Stimulated activated CD4-positive, alpha-beta T cell treated with anti-CD3 and anti-CD28 coated beads, Interleukin-4, amount 100 ng/mL, for 24 hours (primary cell): ENCODE measurements at regions not wholly inside any gene's neighbourhood (a gene's known extent, or its start where the extent isn't known, plus 50 kb on each side); places are given as distances from the start of the nearest gene placed in this dataset.

Experiments used
- DNase-seq: peaks from one replicate; pipeline ENCODE4 v3.0.0-alpha.2; 2020

GRCh38 chr14:84686550-84686949 is 843.4 kb upstream of the FLRT2 start:
- DNase-seq: no peak

- DNase-seq: no peak
Observed at GRCh38 chr14:84688297-84689025, 841.5 kb upstream of the FLRT2 start.

GRCh38 chr14:84694161-84694560 is 835.8 kb upstream of the FLRT2 start:
- no peak for DNase-seq

- no peak for DNase-seq
Observed at GRCh38 chr14:84704601-84705000, 825.3 kb upstream of the FLRT2 start.

GRCh38 chr14:84707830-84708229 is 822.1 kb upstream of the FLRT2 start:
- no peak for DNase-seq

- no peak for DNase-seq
Observed at GRCh38 chr14:84708865-84709264, 821.1 kb upstream of the FLRT2 start.

- no peak for DNase-seq
Observed at GRCh38 chr14:84726471-84726870, 803.5 kb upstream of the FLRT2 start.

- DNase-seq: no peak
Observed at GRCh38 chr14:84749191-84749955, 780.6 kb upstream of the FLRT2 start.

- DNase-seq: no peak
Observed at GRCh38 chr14:84750284-84750683, 779.7 kb upstream of the FLRT2 start.

GRCh38 chr14:84750763-84751554 is 779.0 kb upstream of the FLRT2 start:
- DNase-seq: no peak

GRCh38 chr14:84751745-84752144 is 778.2 kb upstream of the FLRT2 start:
- DNase-seq: no peak

GRCh38 chr14:84760489-84761126 is 769.3 kb upstream of the FLRT2 start:
- DNase-seq: no peak

- DNase-seq: no peak
Observed at GRCh38 chr14:84767434-84767833, 762.5 kb upstream of the FLRT2 start.

GRCh38 chr14:84770030-84770429 is 759.9 kb upstream of the FLRT2 start:
- DNase-seq: no peak

- DNase-seq: no peak
Observed at GRCh38 chr14:84777356-84777755, 752.6 kb upstream of the FLRT2 start.

GRCh38 chr14:84782902-84783301 is 747.0 kb upstream of the FLRT2 start:
- no peak for DNase-seq

GRCh38 chr14:84783511-84783910 is 746.4 kb upstream of the FLRT2 start:
- no peak for DNase-seq

- no peak for DNase-seq
Observed at GRCh38 chr14:84785996-84786395, 743.9 kb upstream of the FLRT2 start.

GRCh38 chr14:84789012-84789411 is 740.9 kb upstream of the FLRT2 start:
- DNase-seq: no peak

GRCh38 chr14:84792722-84793410 is 737.1 kb upstream of the FLRT2 start:
- DNase-seq: no peak

- DNase-seq: no peak
Observed at GRCh38 chr14:84797326-84797725, 732.6 kb upstream of the FLRT2 start.

GRCh38 chr14:84804468-84804867 is 725.5 kb upstream of the FLRT2 start:
- DNase-seq: no peak

- no peak for DNase-seq
Observed at GRCh38 chr14:84804895-84805294, 725.0 kb upstream of the FLRT2 start.
